ENCODE measurements at regions not wholly inside any gene's neighbourhood (a gene's known extent, or its start where the extent isn't known, plus 50 kb on each side); places are given as distances from the start of the nearest gene placed in this dataset.

GRCh38 chr4:101419336-101420135 lies 72.2 kb upstream of the PPP3CA start:
- intact Hi-C loops (cut with DNase I): no loop called here
- Histone ChIP-seq H3K36me3 (no peaks in the 10 kb centered on the region), H3K4me3 (no peak overlapping the region), H3K9me3 (no peaks in the 10 kb centered on the region), H3K4me1 (peaks cover 5% of the 10 kb centered on the region), H3K27me3 (ENCODE audit: low read depth) (no peaks in the 10 kb centered on the region), H3K27ac (no peak overlapping the region)
- TF ChIP-seq CTCF (IDR thresholded peaks at IDR 0.05): no peak
- DNase-seq: no peak
- ATAC-seq: no peak

- TF ChIP-seq CTCF (IDR thresholded peaks at IDR 0.05): no peak
- no peak for ATAC-seq
- Histone ChIP-seq H3K9me3 (no peaks in the 10 kb centered on the region), H3K27ac (no peak overlapping the region), H3K27me3 (ENCODE audit: low read depth) (no peaks in the 10 kb centered on the region), H3K36me3 (no peaks in the 10 kb centered on the region), H3K4me1 (peaks cover 5% of the 10 kb centered on the region), H3K4me3 (no peak overlapping the region)
- no peak for DNase-seq
- intact Hi-C loops (cut with DNase I): no loop called here
Observed at GRCh38 chr4:101418466-101418865, 71.1 kb upstream of the PPP3CA start.

- H3K36me3 ChIP-seq: no peaks in the 10 kb centered on the region
- H3K27ac ChIP-seq: no peak overlapping the region
- TF ChIP-seq CTCF (IDR thresholded peaks at IDR 0.05): no peak
- intact Hi-C loops (cut with DNase I): no loop called here
- DNase-seq (no peak), ATAC-seq (no peak)
- no peaks in the 10 kb centered on the region for H3K27me3 ChIP-seq (ENCODE audit: low read depth)
- peaks cover 5% of the 10 kb centered on the region for H3K4me1 ChIP-seq
- no peak overlapping the region for H3K4me3 ChIP-seq
- no peaks in the 10 kb centered on the region for H3K9me3 ChIP-seq
Observed at GRCh38 chr4:101418055-101418454, 70.7 kb upstream of the PPP3CA start.

- DNase-seq (no peak), ATAC-seq (no peak)
- intact Hi-C loops (cut with DNase I): no loop called here
- no peak for TF ChIP-seq CTCF (IDR thresholded peaks at IDR 0.05)
- peaks cover 5% of the 10 kb centered on the region for H3K4me1 ChIP-seq
- H3K9me3 ChIP-seq: no peaks in the 10 kb centered on the region
- H3K27ac ChIP-seq: no peak overlapping the region
- no peaks in the 10 kb centered on the region for H3K27me3 ChIP-seq (ENCODE audit: low read depth)
- no peak overlapping the region for H3K4me3 ChIP-seq
- no peaks in the 10 kb centered on the region for H3K36me3 ChIP-seq
Observed at GRCh38 chr4:101417046-101417445, 69.7 kb upstream of the PPP3CA start.

- Histone ChIP-seq H3K9me3 (no peaks in the 10 kb centered on the region), H3K27me3 (ENCODE audit: low read depth) (no peaks in the 10 kb centered on the region), H3K4me1 (peaks cover 5% of the 10 kb centered on the region), H3K27ac (no peak overlapping the region), H3K4me3 (no peak overlapping the region), H3K36me3 (no peaks in the 10 kb centered on the region)
- DNase-seq (peak; percentile 32), ATAC-seq (no peak)
- no peak for TF ChIP-seq CTCF (IDR thresholded peaks at IDR 0.05)
- intact Hi-C loops (cut with DNase I): no loop called here
Observed at GRCh38 chr4:101415962-101416361, 68.6 kb upstream of the PPP3CA start.

Measured in lower lobe of right lung (tissue), 2 donors.